Kidney epithelial cell (primary cell): ENCODE measurements at regions not wholly inside any gene's neighbourhood (a gene's known extent, or its start where the extent isn't known, plus 50 kb on each side); places are given as distances from the start of the nearest gene placed in this dataset.
"Not testable (repeated sequence)": the region's sequence is repeated elsewhere in the genome, so short reads cannot be mapped to it uniquely, and the experiment has no call there.

Experiments
- DNase-seq: peaks from one replicate; pipeline ENCODE4 v3.0.0-alpha.2; 2010; ENCODE audit warnings: low read depth
- H3K27me3 ChIP-seq: 2 replicates; pipeline ENCODE4 v1.6.0; 2011; ENCODE audit warnings: low read length; ENCODE audit not compliant: control insufficient read depth, insufficient read depth
- H3K36me3 ChIP-seq: 2 replicates; pipeline ENCODE4 v1.5.1; 2011; ENCODE audit warnings: low read length; ENCODE audit not compliant: control insufficient read depth, insufficient read depth
- H3K4me3 ChIP-seq: 2 replicates; pipeline ENCODE4 v1.5.1; 2011; ENCODE audit warnings: low read depth, mild to moderate bottlenecking, control low read depth, low read length
- TF ChIP-seq, protein P1 (sequence below): IDR thresholded peaks from 2 replicates; pipeline ENCODE4 v1.5.1; 2011; ENCODE audit warnings: mild to moderate bottlenecking, moderate library complexity, low read length, control low read depth, inconsistent platforms; ENCODE audit not compliant: insufficient read depth, poor library complexity, severe bottlenecking

DNA sequence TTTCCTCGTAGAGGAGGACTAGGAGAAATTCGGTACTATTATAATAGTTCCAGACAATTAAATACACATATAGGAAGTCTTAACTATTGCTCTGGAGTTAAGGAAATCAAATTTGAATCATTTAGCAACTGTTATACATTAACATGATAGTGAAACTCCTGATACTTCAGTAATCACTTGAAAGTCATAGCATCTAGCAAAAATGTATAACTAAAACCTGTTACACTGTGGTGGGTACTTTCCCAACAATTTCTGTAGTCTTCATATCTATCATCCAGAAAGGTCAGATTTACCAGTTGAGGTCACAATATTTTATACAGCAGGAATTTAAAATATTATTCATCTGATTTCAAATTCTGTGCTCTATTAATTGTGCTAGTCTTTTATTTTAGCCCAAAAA, 669.6 kb upstream of the PCDH10 start:
- H3K4me3 ChIP-seq = no peak overlapping the region
- DNase-seq = no peak
- no peaks in the 10 kb centered on the region for H3K27me3 ChIP-seq
- TF ChIP-seq, protein P1, sequence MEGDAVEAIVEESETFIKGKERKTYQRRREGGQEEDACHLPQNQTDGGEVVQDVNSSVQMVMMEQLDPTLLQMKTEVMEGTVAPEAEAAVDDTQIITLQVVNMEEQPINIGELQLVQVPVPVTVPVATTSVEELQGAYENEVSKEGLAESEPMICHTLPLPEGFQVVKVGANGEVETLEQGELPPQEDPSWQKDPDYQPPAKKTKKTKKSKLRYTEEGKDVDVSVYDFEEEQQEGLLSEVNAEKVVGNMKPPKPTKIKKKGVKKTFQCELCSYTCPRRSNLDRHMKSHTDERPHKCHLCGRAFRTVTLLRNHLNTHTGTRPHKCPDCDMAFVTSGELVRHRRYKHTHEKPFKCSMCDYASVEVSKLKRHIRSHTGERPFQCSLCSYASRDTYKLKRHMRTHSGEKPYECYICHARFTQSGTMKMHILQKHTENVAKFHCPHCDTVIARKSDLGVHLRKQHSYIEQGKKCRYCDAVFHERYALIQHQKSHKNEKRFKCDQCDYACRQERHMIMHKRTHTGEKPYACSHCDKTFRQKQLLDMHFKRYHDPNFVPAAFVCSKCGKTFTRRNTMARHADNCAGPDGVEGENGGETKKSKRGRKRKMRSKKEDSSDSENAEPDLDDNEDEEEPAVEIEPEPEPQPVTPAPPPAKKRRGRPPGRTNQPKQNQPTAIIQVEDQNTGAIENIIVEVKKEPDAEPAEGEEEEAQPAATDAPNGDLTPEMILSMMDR = no peak
- H3K36me3 ChIP-seq = no peaks in the 10 kb centered on the region

DNA sequence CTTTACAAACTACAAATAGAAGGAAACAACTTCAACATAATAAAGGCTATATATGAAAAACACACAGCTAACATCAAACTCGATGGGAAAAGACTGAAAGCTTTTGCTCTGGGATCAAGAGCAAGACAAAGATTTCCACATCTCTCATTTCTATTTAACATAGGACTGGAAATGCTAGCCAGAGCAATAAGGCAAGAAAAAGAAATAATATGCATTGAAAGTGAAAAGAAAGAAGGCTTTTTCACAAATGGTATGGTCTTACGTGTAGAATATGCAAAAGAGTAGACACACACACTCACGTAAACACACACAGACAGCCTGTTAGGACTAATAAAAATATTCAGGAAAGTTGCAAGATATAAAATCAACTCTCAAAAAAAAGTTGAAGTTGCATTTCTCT, 660.5 kb upstream of the PCDH10 start:
- no peak for DNase-seq
- TF ChIP-seq, protein P1 = no peak
- Histone ChIP-seq H3K4me3 (no peak overlapping the region), H3K27me3 (no peaks in the 10 kb centered on the region), H3K36me3 (no peaks in the 10 kb centered on the region)

DNA sequence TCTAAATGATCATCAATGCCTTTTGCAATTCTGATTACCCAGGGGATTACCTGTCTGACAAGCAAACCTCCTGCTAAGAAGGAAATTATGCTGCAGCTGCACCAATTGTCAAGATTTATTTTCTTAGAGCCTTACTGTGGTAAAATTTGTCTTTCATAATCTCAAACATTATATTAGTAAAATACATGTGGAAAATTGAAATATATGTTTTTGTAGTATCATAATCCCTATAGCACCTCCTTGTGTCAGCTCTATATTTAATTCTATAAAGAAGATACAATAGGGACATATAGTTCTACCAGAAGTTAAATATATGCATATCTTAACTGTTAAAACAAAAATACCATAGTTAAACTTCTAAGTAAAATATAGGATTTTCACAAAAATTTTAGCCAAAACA, 655.6 kb upstream of the PCDH10 start:
- TF ChIP-seq, protein P1 = no peak

DNA sequence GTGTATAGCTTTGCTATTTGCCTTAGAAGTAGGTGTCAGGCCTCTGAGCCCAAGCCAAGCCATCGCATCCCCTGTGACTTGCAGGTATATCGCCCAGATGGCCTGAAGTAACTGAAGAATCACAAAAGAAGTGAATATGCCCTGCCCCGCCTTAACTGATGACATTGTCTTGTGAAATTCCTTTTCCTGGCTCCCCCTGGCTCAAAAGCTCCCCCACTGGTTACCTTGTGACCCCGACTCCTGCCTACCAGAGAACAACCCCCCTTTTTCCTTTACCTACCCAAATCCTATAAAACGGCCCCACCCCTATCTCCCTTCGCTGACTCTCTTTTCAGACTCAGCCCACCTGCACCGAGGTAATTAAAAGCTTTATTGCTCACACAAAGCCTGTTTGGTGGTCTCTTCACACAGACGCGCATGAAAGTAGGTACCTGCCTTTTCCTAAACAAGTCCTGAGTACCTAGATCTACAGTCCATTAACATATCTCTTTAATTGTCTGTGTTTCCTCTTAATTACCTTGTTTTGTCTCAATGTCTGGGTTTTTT, 653.8 kb upstream of the PCDH10 start:
- not testable (repeated sequence) for DNase-seq, H3K27me3 ChIP-seq, H3K36me3 ChIP-seq, H3K4me3 ChIP-seq

More for the DNA sequence above, 655.6 kb upstream of the PCDH10 start:
- H3K4me3 ChIP-seq = no peak overlapping the region
- no peaks in the 10 kb centered on the region for H3K36me3 ChIP-seq
- no peak for DNase-seq
- no peaks in the 10 kb centered on the region for H3K27me3 ChIP-seq

DNA sequence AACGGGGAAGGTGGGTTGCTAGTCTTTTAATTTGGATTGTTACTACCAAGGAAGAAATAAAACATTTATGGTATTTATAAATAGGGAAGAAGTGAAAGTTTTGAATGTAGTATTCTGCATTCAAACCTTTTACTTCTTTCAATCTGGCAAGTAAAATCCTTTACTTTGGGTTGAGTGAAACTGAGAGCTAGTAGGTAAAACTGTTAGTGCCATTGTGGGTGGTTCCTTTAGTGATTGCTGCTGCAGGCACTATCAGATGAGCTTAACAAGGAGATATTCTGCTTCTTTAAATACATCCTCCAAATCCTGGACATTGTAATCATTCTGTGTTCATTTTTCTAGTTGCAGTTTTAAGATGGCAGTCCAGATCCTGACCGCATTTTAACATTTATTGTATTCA, 650.9 kb upstream of the PCDH10 start:
- no peaks in the 10 kb centered on the region for H3K27me3 ChIP-seq
- DNase-seq = no peak
- no peaks in the 10 kb centered on the region for H3K36me3 ChIP-seq
- TF ChIP-seq, protein P1 = no peak
- H3K4me3 ChIP-seq = no peak overlapping the region

DNA sequence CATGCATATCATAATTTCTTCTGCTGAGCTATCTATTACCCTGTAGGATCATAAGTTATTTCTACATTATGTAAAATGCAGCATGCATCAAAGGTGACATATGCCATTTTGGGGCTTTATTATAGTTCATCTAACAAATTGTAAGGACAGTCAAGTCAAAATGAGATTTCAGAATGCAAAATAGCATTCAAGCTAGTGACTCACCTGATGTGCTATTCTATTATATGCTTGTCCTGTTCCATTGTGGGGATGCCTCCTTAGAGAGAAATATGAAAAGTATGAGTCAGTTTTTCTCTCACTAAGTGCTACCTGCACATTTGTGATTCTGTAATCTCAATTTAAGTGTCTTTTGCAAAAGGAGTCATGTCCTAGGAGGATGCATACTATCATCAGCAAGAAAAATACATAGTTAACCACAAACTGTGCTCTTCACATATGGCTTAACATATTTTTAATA, 647.0 kb upstream of the PCDH10 start:
- no peaks in the 10 kb centered on the region for H3K27me3 ChIP-seq
- DNase-seq = no peak
- TF ChIP-seq, protein P1 = no peak
- H3K36me3 ChIP-seq = no peaks in the 10 kb centered on the region
- no peak overlapping the region for H3K4me3 ChIP-seq
